ENCODE measurements at regions not wholly inside any gene's neighbourhood (a gene's known extent, or its start where the extent isn't known, plus 50 kb on each side); places are given as distances from the start of the nearest gene placed in this dataset.

DNA sequence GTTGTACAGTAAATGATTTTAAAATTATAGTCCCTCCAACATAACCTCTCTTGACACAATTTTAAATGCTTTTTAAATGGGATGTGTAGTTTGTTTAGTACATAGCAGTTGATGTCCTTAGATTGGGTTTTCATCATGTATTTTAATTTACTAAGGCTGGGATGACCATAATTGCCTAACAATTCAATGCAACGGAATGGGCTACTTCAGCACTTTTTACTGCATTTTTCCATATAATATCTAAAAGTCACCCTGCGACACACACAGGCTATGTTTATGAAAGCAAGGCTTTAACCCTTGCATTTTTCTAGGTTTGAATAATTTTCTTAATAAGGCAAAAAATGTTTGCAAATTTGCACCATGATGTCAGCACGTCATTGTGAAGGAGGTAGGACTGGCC lies 321.0 kb downstream of the DLEU7 start:
- TF ChIP-seq, protein P1, sequence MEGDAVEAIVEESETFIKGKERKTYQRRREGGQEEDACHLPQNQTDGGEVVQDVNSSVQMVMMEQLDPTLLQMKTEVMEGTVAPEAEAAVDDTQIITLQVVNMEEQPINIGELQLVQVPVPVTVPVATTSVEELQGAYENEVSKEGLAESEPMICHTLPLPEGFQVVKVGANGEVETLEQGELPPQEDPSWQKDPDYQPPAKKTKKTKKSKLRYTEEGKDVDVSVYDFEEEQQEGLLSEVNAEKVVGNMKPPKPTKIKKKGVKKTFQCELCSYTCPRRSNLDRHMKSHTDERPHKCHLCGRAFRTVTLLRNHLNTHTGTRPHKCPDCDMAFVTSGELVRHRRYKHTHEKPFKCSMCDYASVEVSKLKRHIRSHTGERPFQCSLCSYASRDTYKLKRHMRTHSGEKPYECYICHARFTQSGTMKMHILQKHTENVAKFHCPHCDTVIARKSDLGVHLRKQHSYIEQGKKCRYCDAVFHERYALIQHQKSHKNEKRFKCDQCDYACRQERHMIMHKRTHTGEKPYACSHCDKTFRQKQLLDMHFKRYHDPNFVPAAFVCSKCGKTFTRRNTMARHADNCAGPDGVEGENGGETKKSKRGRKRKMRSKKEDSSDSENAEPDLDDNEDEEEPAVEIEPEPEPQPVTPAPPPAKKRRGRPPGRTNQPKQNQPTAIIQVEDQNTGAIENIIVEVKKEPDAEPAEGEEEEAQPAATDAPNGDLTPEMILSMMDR (IDR thresholded peaks at IDR 0.05): no peak
- no peak for TF ChIP-seq ZFX (IDR thresholded peaks at IDR 0.05; ENCODE audit: borderline replicate concordance)
